T-helper 17 cell (primary cell): ENCODE measurements at regions not wholly inside any gene's neighbourhood (a gene's known extent, or its start where the extent isn't known, plus 50 kb on each side); places are given as distances from the start of the nearest gene placed in this dataset.
"Not testable (repeated sequence)": the region's sequence is repeated elsewhere in the genome, so short reads cannot be mapped to it uniquely, and the experiment has no call there.

Experiments
- ATAC-seq: fragments of 150-1000 bp; cut with Tn5 transposase; 2 replicates; pipeline ENCODE4 v1.10.0; 2021; ENCODE audit warnings: mild to moderate bottlenecking, moderate library complexity
- DNase-seq, 3 donors: peaks; one replicate each; pipeline versions ENCODE4 v3.0.0 to v3.0.0-alpha.2; 2020 to 2021
- H3K9me3 ChIP-seq: one replicate; pipeline ENCODE4 v1.7.0; 2013; ENCODE audit warnings: low read length, mild to moderate bottlenecking; ENCODE audit not compliant: control insufficient read depth, poor library complexity, severe bottlenecking
- H3K27ac Mint-ChIP-seq: one replicate; pipeline ENCODE4 v1.8.0; 2022; ENCODE audit warnings: mild to moderate bottlenecking, moderate library complexity, mixed read lengths
- H3K27me3 Mint-ChIP-seq: one replicate; pipeline ENCODE4 v1.8.0; 2022; ENCODE audit warnings: mixed read lengths
- H3K36me3 Mint-ChIP-seq: one replicate; pipeline ENCODE4 v1.8.0; 2022; ENCODE audit warnings: low read depth, mixed read lengths
- H3K4me1 Mint-ChIP-seq: one replicate; pipeline ENCODE4 v1.8.0; 2022; ENCODE audit warnings: mild to moderate bottlenecking, mixed read lengths
- H3K4me3 Mint-ChIP-seq: one replicate; pipeline ENCODE4 v1.8.0; 2022; ENCODE audit warnings: mild to moderate bottlenecking, moderate library complexity, mixed read lengths

- no peak for ATAC-seq
- no peaks in the 10 kb centered on the region for H3K4me1 Mint-ChIP-seq
- no peaks in the 10 kb centered on the region for H3K27me3 Mint-ChIP-seq
- H3K9me3 ChIP-seq = no peaks in the 10 kb centered on the region
- H3K36me3 Mint-ChIP-seq = no peaks in the 10 kb centered on the region
- H3K4me3 Mint-ChIP-seq = no peak overlapping the region
- DNase-seq = no peak
- H3K27ac Mint-ChIP-seq = no peak overlapping the region
These were observed 446.2 kb upstream of the ALCAM start for GRCh38 chr3:104920512-104920911.

- no peak overlapping the region for H3K4me3 Mint-ChIP-seq
- H3K4me1 Mint-ChIP-seq = no peaks in the 10 kb centered on the region
These were observed 432.7 kb upstream of the ALCAM start for GRCh38 chr3:104933972-104934371.

GRCh38 chr3:104935613-104936012 lies 431.1 kb upstream of the ALCAM start:
- DNase-seq (no peak), ATAC-seq (no peak)
- H3K36me3 Mint-ChIP-seq = no peaks in the 10 kb centered on the region
- H3K4me3 Mint-ChIP-seq = no peak overlapping the region
- peaks cover 7% of the 10 kb centered on the region for H3K27me3 Mint-ChIP-seq
- no peaks in the 10 kb centered on the region for H3K9me3 ChIP-seq
- no peaks in the 10 kb centered on the region for H3K4me1 Mint-ChIP-seq
- H3K27ac Mint-ChIP-seq = no peak overlapping the region

More at GRCh38 chr3:104933972-104934371, 432.7 kb upstream of the ALCAM start:
- no peaks in the 10 kb centered on the region for H3K9me3 ChIP-seq
- Mint-ChIP-seq H3K27me3 (peaks cover 7% of the 10 kb centered on the region), H3K27ac (no peak overlapping the region), H3K36me3 (no peaks in the 10 kb centered on the region)
- no peak for DNase-seq
- ATAC-seq = no peak

GRCh38 chr3:104939196-104939595 lies 427.5 kb upstream of the ALCAM start:
- Mint-ChIP-seq H3K4me3 (no peak overlapping the region), H3K36me3 (no peaks in the 10 kb centered on the region), H3K27ac (no peak overlapping the region), H3K27me3 (peaks cover 7% of the 10 kb centered on the region), H3K4me1 (no peaks in the 10 kb centered on the region)
- no peak for ATAC-seq
- no peaks in the 10 kb centered on the region for H3K9me3 ChIP-seq
- no peak for DNase-seq

- Mint-ChIP-seq H3K4me3 (no peak overlapping the region), H3K27ac (no peak overlapping the region), H3K27me3 (no peaks in the 10 kb centered on the region), H3K4me1 (no peaks in the 10 kb centered on the region), H3K36me3 (no peaks in the 10 kb centered on the region)
- no peak for DNase-seq
- H3K9me3 ChIP-seq = no peaks in the 10 kb centered on the region
- ATAC-seq = no peak
These were observed 424.9 kb upstream of the ALCAM start for GRCh38 chr3:104941785-104942184.

GRCh38 chr3:104943974-104944373 lies 422.7 kb upstream of the ALCAM start:
- ATAC-seq (no peak), DNase-seq (no peak)
- no peaks in the 10 kb centered on the region for H3K9me3 ChIP-seq
- H3K4me3 Mint-ChIP-seq = no peak overlapping the region
- H3K27me3 Mint-ChIP-seq = no peaks in the 10 kb centered on the region
- no peaks in the 10 kb centered on the region for H3K4me1 Mint-ChIP-seq
- no peak overlapping the region for H3K27ac Mint-ChIP-seq
- no peaks in the 10 kb centered on the region for H3K36me3 Mint-ChIP-seq

- Mint-ChIP-seq H3K36me3 (no peaks in the 10 kb centered on the region), H3K27me3 (peaks cover 5% of the 10 kb centered on the region), H3K4me1 (no peaks in the 10 kb centered on the region), H3K4me3 (no peak overlapping the region), H3K27ac (no peak overlapping the region)
- ATAC-seq (no peak), DNase-seq (no peak)
- H3K9me3 ChIP-seq = no peaks in the 10 kb centered on the region
These were observed 418.8 kb upstream of the ALCAM start for GRCh38 chr3:104947943-104948342.

- H3K27me3 Mint-ChIP-seq, H3K9me3 ChIP-seq, H3K36me3 Mint-ChIP-seq, ATAC-seq, H3K27ac Mint-ChIP-seq, H3K4me1 Mint-ChIP-seq, H3K4me3 Mint-ChIP-seq, DNase-seq: not testable (repeated sequence)
These were observed 416.9 kb upstream of the ALCAM start for GRCh38 chr3:104949810-104950209.

- ATAC-seq (no peak), DNase-seq (no peak)
- Mint-ChIP-seq H3K4me3 (no peak overlapping the region), H3K36me3 (no peaks in the 10 kb centered on the region), H3K27ac (no peak overlapping the region), H3K27me3 (peaks cover 5% of the 10 kb centered on the region), H3K4me1 (no peaks in the 10 kb centered on the region)
- no peaks in the 10 kb centered on the region for H3K9me3 ChIP-seq
These were observed 415.3 kb upstream of the ALCAM start for GRCh38 chr3:104951426-104951825.

GRCh38 chr3:104952146-104952972 lies 414.4 kb upstream of the ALCAM start:
- no peak for ATAC-seq
- H3K27me3 Mint-ChIP-seq = peaks cover 5% of the 10 kb centered on the region
- DNase-seq = no peak
- no peaks in the 10 kb centered on the region for H3K4me1 Mint-ChIP-seq
- H3K9me3 ChIP-seq = no peaks in the 10 kb centered on the region
- no peak overlapping the region for H3K4me3 Mint-ChIP-seq
- H3K27ac Mint-ChIP-seq = no peak overlapping the region
- H3K36me3 Mint-ChIP-seq = no peaks in the 10 kb centered on the region

- no peak for ATAC-seq
- Mint-ChIP-seq H3K36me3 (no peaks in the 10 kb centered on the region), H3K4me1 (no peaks in the 10 kb centered on the region), H3K27ac (no peak overlapping the region), H3K4me3 (no peak overlapping the region), H3K27me3 (peaks cover 5% of the 10 kb centered on the region)
- no peak for DNase-seq
- no peaks in the 10 kb centered on the region for H3K9me3 ChIP-seq
These were observed 409.9 kb upstream of the ALCAM start for GRCh38 chr3:104956620-104957345.

- no peaks in the 10 kb centered on the region for H3K9me3 ChIP-seq
- ATAC-seq (no peak), DNase-seq (no peak)
- no peaks in the 10 kb centered on the region for H3K4me1 Mint-ChIP-seq
- no peak overlapping the region for H3K4me3 Mint-ChIP-seq
- no peak overlapping the region for H3K27ac Mint-ChIP-seq
- H3K27me3 Mint-ChIP-seq = no peaks in the 10 kb centered on the region
- no peaks in the 10 kb centered on the region for H3K36me3 Mint-ChIP-seq
These were observed 406.1 kb upstream of the ALCAM start for GRCh38 chr3:104960579-104960978.

GRCh38 chr3:104961851-104962250 lies 404.9 kb upstream of the ALCAM start:
- H3K9me3 ChIP-seq = no peaks in the 10 kb centered on the region
- H3K27me3 Mint-ChIP-seq = no peaks in the 10 kb centered on the region
- H3K4me3 Mint-ChIP-seq = no peak overlapping the region
- ATAC-seq (no peak), DNase-seq (no peak)
- no peaks in the 10 kb centered on the region for H3K36me3 Mint-ChIP-seq
- no peaks in the 10 kb centered on the region for H3K4me1 Mint-ChIP-seq
- H3K27ac Mint-ChIP-seq = no peak overlapping the region

- Mint-ChIP-seq H3K36me3 (no peaks in the 10 kb centered on the region), H3K27me3 (peaks cover 5% of the 10 kb centered on the region), H3K4me3 (no peak overlapping the region), H3K27ac (no peak overlapping the region), H3K4me1 (no peaks in the 10 kb centered on the region)
- no peaks in the 10 kb centered on the region for H3K9me3 ChIP-seq
- DNase-seq = no peak
- no peak for ATAC-seq
These were observed 392.4 kb upstream of the ALCAM start for GRCh38 chr3:104974316-104974715.
